SKM-1 (cell line): ENCODE measurements at regions not wholly inside any gene's neighbourhood (a gene's known extent, or its start where the extent isn't known, plus 50 kb on each side); places are given as distances from the start of the nearest gene placed in this dataset.
"Not testable (repeated sequence)": the region's sequence is repeated elsewhere in the genome, so short reads cannot be mapped to it uniquely, and the experiment has no call there.

Experiments
- DNase-seq: peaks from one replicate; lab custom pipeline; 2025; ENCODE audit not compliant: unreplicated experiment; lab: John Stamatoyannopoulos, UW

DNA sequence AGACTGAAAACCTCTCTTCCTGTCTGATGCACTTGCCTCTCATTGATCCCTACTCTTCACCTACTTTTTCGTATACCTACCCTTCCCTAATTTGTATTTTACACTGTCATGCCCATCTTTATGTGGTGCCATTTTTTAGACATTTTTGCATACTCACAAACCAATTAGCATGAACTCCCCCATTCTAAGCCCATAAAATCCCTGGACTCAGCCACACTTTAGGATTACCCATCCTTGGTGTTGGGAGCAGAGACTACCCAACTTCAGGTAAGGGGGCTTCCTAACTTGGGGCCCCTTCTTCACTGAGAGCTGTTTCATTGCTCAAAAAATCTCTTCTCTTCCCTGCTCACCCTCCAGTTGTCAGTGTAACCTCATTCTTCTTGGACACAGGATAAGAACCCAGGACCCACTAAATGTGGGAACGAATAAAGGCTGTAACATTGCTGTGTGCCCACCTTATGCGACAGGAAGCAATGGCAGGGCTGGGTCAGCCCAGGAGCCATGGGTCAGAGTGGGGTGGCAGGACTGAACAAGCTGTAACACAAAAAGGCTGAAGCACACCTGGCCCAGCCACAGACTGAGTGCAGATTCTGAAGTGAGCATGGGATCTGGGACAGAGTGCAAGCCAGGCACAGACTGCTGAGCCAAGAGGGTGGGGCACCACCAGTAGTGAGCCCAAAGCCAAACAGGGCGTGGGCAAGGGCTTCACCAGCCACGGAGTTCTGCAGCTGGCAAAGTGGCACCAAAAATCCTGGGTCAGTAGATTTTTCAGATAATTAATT lies 789.1 kb upstream of the HS3ST5 start:
- no peak for DNase-seq

DNA sequence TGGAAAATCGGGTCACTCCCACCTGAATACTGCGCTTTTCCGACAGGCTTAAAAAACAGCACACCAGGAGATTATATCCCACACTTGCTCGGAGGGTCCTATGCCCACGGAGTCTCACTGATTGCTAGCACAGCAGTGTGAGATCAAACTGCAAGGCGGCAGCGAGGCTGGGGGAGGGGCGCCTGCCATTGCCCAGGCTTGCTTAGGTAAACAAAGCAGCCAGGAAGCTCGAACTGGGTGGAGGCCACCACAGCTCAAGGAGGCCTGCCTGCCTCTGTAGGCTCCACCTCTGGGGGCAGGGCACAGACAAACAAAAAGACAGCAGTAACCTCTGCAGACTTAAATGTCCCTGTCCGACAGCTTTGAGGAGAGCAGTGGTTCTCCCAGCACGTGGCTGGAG lies 778.7 kb upstream of the HS3ST5 start:
- DNase-seq, result not testable (repeated sequence)

DNA sequence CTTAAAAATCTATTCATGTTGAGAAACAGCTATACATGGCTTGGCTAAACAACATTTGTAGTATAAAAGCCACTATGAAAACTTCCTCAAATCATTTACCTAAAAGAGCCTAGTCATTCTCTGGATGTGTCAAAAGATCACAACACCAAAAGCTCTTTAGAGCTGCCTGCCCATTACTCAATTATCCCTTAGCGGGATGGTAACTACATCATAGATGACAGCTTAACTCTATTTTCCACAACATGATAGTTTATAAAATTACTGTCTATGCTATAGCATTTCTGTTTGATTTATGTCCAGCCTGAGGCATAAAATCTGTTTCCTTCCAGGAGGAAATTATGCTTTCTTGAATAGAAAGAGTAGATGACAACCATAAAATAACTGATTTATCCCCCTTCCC lies 777.6 kb upstream of the HS3ST5 start:
- DNase-seq, result no peak

DNA sequence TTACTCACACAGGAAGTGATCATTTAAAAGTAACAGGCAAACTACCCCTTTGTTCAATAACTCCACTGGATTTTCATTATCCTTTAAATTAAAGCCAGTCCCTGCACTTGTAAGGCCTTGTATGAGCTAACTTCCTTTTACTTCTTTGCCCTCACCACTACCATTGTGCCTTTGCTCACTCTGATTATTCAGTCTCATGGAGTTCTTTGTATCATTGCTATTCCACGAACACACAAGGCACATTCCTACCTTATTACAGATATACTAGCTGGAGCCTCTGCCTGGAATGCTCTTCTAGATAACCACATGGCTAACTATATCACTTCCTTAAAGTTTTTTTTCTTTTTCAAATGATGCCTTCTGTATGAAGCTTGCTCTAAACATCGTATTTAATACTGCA lies 748.6 kb upstream of the HS3ST5 start:
- DNase-seq, result no peak

DNA sequence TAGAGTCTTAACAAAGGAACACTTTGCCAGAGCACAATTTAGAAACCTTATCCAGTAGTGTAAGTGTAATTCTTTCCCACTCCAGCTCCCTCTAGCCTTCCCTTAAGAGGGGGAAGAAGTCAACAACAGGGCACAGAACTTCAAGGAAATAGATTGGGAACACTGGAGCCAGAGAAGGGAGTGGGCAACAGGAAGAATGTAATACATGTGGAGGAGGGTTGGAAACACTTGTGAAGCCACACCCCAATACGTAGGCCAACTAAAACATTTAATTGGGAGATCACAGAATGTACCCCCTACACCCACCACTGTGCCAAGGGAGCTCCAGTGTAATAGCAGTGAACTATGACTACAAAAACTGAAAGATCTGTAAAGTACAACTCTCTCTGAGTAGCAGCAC lies 735.7 kb upstream of the HS3ST5 start:
- no peak for DNase-seq

DNA sequence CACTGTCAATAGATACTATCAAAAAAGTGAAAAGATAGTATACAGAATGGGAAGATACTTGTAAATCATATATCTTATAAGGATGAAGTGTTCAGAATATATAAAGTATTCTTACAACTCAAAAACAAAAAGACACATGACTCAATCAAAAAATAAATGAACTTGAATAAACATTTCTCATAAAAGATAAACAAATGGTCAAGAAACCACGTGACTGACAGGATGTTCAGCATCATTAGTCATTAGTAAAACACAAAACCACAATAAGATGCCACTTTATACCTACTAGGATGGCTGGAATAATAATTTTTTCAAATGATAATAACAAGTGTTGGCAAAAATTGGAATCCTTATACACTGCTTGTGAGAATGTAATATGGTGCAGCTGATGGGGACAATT lies 729.1 kb upstream of the HS3ST5 start:
- DNase-seq, result no peak

DNA sequence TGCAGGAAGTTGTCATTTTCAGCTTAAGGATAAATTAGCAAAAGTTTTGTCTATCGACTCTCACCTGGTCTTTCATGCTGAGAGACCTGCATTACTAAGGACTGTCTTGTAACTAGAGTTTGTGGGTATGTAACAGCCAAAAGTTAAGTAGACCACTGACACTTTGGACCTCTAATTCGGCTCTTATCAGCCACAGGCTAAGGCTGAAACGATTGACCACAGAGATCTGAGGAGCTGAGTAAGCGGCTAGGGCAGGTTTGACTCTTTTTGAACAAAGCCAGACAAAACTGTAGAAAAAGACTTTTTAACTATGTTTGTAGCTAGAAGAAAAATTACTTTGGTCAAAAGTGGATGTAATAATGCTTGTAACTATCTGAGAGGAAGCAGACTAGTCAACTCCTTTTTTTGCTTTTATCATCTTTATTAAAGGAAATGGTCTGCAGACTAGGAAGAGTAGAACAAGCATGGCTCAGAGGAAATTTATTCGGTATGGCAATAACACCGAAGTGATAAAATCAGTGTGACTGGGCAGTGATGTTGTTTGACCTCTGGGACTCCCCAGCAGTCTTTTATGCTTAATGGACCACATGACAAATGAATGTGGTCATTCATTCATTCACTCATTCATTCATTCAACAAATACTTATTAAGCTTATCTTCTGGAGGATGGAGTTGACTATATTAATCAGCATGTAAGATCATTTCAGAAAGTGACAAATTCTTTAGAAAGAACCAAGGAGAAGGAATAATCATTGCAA lies 725.0 kb upstream of the HS3ST5 start:
- no peak for DNase-seq

DNA sequence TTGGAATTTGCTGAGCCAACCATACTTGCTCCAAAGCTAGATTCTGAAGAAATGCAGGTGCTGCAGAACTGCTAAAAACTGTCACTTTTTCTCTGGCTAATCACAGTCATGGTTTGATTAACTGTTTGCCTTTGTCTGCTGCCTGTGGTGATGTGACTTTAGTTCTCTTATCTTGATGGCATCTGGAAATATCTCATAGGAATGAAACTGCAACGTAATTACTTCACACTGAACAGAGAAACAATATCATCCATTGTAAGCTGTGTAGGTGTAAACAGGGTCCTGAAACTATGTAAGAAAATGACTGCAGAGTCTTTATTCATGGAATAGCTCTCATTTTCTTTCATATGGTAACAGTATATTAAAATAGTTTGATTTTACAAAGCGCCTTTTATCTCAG lies 721.9 kb upstream of the HS3ST5 start:
- no peak for DNase-seq

DNA sequence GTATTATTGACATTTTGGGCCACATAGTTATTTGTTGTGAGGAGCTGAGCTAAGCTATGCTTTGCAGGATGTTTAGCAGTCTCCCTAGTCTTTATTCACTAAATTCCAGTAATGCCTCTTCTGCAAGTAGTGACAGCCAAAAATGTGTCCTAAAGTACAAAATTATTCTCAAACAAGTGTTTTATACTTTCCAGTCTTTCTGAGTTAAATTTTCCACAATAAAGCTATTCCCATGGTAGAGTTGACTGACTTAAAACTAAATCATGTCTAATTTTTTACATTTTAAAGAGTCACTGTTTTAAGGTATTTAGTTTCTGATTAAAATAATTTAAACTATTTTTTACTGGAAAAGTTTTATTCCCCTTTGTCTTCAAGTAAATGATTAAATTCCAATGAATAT lies 717.8 kb upstream of the HS3ST5 start:
- no peak for DNase-seq

DNA sequence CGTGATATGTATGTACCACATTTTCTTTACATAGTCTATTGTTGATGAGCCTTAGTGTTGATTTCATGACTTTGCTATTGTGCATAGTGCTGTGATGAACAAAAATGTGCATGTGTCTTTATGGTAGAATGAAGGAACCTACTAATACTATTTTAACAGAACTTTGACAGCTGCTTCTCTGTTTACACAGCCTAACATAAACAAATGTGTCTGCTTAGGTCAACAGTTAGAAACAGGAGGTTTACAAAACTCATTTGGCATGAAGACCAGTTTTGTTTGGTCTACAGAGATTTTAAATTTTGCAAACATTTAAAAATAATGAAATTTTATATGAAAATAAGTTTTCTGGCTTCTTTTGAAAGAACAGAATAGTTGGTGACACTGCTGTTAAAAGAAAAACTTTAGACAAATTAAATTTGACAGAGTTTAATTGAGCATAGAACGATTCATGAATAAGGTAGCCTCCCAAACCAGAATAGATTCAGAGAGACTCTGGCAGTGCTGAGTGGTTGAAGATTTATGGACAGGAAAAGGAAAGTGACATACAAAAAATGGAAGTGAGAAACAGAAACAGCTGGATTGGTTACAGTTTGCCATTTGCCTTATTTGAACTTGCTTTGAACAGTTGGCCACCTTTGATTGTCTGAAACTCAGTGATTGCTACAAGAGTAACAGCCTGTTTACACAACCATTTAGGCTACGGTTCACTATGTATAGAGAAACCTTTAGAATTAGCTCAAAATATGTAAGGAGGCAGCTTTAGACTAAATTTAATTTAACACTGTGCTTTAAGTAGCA lies 715.8 kb upstream of the HS3ST5 start:
- no peak for DNase-seq

DNA sequence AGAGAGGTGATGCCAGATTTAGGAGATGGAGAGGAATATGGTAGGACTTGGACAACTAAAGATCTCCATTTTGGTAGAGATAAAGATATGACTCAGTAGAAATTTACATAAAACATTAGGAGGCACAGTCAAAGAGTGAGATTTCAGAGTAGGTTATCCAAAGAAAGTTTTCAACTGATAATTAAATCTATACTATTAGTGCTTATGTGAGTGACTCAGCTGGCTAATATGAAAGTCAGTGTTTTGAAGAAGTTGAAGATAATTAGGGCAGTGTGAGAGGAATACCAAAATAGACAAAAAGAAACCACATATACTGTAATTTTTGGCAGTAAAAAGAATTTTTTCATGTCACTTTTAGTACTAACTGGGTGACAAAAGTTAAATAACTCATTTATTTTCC lies 712.8 kb upstream of the HS3ST5 start:
- no peak for DNase-seq

DNA sequence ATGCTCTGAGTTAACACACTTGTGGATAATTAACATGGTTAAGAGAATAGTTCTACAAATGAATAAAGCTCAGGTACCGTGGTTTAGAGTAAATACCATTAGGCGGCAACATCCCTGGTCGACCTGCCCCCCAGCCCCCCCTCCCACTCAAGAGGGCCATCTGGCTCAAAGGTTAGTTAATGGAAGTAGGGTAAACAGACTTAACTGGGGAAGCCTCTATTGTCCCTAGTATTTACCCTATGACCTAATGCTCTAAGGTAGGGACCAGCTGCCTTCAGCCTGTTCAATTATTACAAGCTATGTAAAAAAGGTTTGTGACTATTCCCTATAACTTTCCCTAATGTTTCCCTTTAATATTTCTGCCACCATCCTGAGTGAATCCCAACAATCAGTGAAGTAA lies 711.4 kb upstream of the HS3ST5 start:
- DNase-seq, result not testable (repeated sequence)

DNA sequence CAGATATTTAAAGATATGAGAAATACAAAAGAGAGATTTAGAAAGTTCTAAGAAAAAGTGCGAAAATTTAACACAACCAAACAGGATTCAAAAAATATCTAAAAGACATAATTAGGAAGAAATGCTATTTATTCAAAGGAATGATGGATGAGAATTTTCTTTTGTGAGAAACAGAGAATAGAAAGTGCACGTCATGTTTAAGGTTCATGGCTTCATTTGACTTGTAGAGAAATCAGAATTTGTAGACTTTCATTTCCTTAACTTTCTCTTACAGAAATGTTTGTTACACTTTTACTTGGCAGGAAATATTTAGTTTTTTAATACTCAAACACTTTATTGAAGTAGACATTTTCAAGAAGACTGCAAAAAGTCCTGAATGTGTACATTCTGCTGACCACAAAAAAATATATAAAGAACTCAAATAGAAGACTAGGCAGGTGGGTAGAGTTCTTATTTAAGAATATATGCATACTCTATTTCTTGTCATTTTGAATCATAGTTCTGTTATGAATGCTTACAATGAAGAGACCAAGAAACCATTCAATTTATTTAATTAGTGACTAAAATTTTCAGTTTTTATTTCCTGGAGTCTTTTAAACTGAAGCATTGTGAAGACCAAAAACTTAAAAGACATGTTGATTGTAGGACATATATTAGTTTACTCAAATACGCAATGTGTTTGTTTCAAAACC lies 710.5 kb upstream of the HS3ST5 start:
- DNase-seq, result no peak

DNA sequence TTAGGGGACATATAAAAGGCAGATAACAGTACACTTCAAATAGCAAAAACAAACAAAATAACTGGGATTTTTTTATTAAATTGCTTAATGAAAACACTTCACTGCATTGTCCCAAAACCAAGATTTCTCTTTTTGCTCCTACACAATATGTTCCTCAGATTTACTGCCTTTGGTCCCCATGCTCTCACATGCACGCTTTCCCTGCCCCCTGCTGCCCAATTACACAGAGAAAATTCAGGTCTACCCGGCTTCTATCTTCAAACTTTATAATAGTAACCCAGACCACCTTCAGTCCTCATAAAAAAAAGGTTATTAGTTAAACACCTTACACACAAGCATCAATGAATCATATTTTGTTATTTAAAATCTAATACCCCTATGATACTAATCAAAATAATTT lies 673.8 kb upstream of the HS3ST5 start:
- no peak for DNase-seq

DNA sequence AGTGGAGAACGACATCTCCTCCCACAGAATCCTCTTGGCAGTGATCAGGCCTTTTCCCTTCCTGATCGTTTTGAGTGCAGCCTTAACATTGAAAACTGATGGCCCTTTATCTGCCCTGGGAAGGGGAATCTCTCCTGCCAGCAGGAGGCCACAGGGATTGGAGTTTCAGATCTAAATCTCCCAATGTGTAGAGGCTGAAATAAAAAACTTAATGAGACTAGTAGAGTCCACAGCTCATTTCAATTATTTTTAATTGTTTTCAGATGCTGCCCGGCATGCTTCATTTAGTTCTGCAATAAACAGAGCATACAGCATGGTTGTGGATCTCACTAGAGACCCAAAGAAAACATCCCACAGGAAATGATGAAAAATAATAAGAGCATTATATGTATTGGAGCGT lies 662.2 kb upstream of the HS3ST5 start:
- no peak for DNase-seq

DNA sequence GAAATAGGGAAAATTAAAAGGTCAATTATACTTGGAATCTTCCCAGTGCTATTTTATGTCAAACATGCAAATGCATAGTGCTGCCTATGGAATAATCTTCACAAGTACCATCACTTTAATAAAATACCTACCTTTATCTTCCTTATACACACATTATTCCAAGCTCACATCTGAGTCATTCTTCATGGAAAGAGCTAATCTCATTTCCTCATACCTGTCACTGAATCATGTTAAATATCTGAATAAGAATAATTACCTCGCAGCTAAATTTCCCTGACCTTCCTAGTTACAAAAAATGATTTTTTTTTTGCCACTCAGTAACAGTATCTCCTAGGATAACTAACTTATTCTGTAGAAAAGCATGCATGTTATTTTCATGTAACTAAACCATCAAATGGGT lies 661.4 kb upstream of the HS3ST5 start:
- no peak for DNase-seq

DNA sequence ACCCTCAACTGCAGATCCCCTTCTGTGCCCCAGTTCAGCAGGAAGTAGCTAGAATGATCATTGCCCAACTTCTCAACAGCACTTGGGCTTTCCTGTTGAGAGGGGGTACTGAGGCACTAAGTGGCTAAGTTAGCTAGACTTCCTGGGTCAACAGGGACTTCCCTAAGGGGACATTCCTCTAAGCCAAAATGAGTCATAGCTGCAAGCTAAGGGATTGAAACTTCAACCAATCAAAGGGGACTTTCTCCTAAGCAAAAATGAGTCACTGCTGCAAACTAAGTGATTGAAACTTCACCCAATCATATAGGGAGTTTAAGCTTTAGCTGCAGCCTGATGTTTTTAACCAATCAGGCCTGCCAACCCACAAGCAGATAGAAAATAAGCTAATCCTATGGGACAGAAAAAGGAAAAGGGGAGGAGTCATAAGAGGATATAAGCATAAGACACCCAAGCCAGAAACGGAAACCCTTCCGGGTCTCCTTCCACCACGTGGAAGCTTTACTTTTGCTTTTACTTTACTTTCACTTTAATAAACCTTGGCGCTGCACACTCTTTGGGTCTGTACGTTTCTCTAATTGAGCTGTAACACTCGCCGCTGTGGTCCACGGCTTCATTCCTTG lies 659.0 kb upstream of the HS3ST5 start:
- no peak for DNase-seq

DNA sequence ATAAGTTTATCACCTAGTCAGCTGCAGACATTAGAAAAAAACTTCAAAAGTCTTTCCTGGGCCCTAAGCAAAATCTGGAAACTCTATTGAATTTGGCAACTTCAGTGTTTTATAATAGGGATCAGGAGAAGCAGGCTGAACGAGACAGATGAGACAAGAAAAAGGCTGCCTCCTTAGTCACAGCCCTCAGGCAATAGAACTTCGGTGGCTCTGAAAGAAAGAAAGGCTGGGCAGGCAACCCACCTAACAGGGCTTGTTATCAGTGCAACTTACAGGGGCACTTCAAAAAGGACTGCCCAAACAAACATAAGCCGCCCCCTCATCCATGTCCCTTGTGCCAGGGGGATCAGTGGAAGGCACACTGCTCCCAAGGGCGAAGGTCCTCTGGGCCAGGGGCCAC lies 657.9 kb upstream of the HS3ST5 start:
- DNase-seq, result no peak

DNA sequence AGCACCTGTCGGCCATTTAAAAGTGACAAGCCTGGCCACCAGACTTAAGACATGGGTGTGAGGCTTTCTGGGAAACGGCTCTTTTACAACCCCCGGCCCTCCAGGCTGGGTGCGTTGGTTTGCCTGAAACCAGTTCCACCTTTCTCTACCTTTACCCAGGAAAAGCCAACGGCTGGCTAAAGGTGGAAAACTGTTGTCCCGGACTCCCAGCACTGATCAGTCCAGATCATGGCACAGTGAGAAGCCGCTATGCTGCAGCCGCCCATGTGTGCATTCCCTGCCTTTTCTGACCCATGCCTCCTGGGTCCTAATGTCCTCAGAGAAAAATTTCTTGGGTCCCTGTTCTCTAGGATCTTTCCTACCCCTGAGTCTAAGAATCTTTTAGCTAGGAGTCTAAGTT lies 655.7 kb upstream of the HS3ST5 start:
- DNase-seq, result no peak

DNA sequence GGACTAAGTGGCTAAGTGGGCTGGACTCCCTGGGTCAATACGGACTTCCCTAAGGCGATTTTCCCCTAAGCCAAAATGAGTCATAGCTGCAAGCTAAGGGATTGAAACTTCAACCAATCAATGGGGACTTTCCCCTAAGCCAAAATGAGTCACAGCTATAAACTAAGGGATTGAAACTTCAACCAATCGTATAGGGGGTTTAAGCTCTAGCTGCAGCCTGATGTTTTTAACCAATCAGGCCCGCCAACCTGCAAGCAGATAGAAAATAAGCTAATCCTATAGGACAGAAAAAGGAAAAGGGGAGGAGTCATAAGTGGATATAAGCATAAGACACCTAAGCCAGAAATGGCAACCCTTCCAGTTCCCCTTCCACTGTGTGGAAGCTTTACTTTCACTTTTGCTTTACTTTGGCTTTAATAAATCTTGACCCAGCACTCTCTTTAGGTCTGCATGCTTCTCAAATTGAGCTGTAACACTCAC lies 655.0 kb upstream of the HS3ST5 start:
- no peak for DNase-seq

DNA sequence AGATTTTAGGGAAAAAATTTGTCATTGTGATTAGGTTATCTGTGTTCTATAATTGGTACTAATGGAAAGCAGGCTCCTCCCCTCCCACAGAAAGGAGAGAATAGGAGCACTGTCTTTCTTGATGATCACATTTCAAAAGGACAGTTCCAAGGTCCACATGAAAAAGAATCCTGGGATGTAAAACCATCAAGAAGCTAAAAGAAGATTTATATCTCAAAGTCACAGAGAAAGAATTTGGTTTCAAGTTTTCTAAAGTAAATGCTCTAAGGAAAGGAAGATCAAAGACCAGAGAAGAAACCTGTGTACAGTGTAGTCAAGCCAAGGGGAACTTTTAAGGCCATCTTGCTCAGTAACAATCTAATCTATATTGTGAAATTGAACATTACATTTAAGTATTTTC lies 652.7 kb upstream of the HS3ST5 start:
- DNase-seq, result no peak
